Gastroesophageal sphincter (tissue), 4 donors: ENCODE measurements at regions not wholly inside any gene's neighbourhood (a gene's known extent, or its start where the extent isn't known, plus 50 kb on each side); places are given as distances from the start of the nearest gene placed in this dataset.

ENCODE experiments used
- ATAC-seq: fragments of 150-250 bp; one replicate; pipeline ENCODE4 v1.9.1; 2016; ENCODE audit warnings: mild to moderate bottlenecking, moderate library complexity
- H3K27ac ChIP-seq, 4 donors: fragments of 200-600 bp; sonication (generic) in 3 of 4; 1 replicate in 3 of 4; 2 replicates in 1 of 4; pipeline ENCODE4 v1.5.1; 2016 to 2019
- H3K27me3 ChIP-seq: fragments of 200-600 bp; sonication (generic); one replicate; pipeline ENCODE4 v1.5.1; 2019
- H3K36me3 ChIP-seq, 2 donors: fragments of 200-600 bp; sonication (generic); one replicate each; pipeline ENCODE4 v1.5.1; 2019; ENCODE audit warnings: control low read depth in 1 of 2
- H3K4me1 ChIP-seq, 3 donors: fragments of 200-600 bp; sonication (generic); 1 replicate in 2 of 3; 2 replicates in 1 of 3; pipeline ENCODE4 v1.5.1; 2016 to 2019; ENCODE audit warnings: control low read depth in 2 of 3
- H3K4me3 ChIP-seq, 2 donors: fragments of 200-600 bp; sonication (generic); one replicate each; pipeline ENCODE4 v1.5.1; 2019; ENCODE audit warnings: mild to moderate bottlenecking in 1 of 2, moderate library complexity in 1 of 2
- H3K9me3 ChIP-seq, 3 donors: fragments of 200-600 bp; sonication (generic); one replicate each; pipeline ENCODE4 v1.5.1; 2017 to 2019; ENCODE audit warnings: control low read depth in 2 of 3
- EP300 ChIP-seq: sonication (generic); formaldehyde crosslinking; IDR thresholded peaks from one replicate; pipeline ENCODE4 v1.6.1; 2017; ENCODE audit warnings: antibody characterized with exemption, mild to moderate bottlenecking
- POLR2A ChIP-seq, 2 donors: fragments of 450-650 bp; IDR thresholded peaks; one replicate each; pipeline ENCODE4 v1.6.1; 2017; ENCODE audit warnings: antibody characterized with exemption in 2 of 2, mild to moderate bottlenecking in 2 of 2, moderate library complexity in 1 of 2
- POLR2AphosphoS5 ChIP-seq: sonication (generic); formaldehyde crosslinking; IDR thresholded peaks from one replicate; pipeline ENCODE4 v1.6.1; 2017; ENCODE audit warnings: antibody characterized with exemption
- WGBS, 2 donors: methylation state at CpG; one replicate each; pipeline ENCODE4 v1.1.5; 2018; ENCODE audit warnings: low coverage in 1 of 2; 5-methylcytosine and 5-hydroxymethylcytosine counted together
- TF ChIP-seq, protein P1 (sequence below), 4 experiments: fragments of 200-600 bp in 2 of 4; fragments of 450-650 bp in 2 of 4; sonication (generic) in 1 of 4; IDR thresholded peaks; one replicate each; pipeline ENCODE4 v1.5.1; 2017 to 2019; ENCODE audit warnings: antibody characterized with exemption in 4 of 4, mild to moderate bottlenecking in 2 of 4, moderate library complexity in 2 of 4

DNA sequence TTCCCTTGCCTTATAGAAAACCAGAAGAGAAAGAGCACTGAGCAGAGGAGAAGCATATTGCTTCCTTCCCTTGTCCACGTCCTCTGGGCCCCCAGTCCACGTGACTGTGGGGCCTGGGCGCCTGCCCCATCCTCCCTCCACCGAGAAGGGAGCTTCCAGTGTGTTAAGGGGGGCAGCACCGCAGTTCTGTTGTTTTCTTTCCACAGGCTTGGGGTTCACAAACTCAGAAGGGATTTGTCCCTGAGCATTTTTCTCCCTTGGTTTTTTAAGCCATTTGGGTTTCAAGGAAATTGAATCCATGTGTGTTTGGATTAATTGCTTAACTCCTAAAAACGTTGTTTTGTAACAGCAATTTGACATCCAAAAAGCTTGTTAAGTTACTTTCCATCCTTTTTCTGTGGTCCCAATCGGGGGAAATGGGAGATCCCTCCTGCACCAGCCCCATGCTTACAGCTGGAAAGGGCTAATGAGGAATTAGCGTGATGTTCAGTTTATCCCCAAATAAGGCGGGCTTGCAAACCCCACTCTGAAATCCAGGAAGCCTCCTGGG lies 347.5 kb upstream of the TNRC6C start:
- peak overlapping the region in 3 of 4 donors; percentile 22 to 44 (median 33) for H3K27ac ChIP-seq
- ATAC-seq, result no peak

DNA sequence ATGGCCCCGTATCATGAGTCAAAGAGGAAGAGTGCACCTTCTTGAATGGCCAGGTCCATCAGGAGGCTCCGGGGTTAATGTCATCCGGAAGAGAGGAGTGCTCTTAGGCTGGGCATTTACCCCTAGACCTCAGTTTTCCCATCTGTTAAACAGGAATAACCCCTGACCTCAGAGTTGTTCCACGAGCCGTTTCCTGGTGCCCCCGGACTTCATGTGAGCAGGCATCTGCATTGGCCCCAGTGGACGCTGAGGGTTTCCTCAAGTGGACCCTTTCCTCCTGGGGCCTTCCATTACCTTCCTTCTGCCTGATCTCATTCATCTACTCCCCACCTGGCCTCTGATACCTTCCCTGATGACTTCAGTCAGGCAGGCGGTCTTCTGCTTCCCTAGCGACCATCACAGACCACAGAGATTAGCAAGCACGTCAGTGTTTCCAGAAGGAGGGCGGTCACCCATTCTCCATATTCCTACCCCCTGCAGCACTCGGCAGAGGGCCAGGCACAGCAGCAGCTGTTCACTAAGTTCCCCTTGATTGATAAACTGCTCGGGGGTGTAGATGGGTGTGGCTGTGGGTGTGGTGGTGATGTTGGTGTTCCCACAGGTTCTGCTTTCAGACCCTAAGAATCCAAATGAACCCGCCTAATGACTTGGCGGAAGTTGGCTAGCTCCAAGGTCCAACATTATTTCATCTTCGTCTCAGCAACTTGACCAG lies 346.6 kb upstream of the TNRC6C start:
- TF ChIP-seq EP300 (no peak), POLR2AphosphoS5 (no peak), POLR2A (IDR thresholded peaks at IDR 0.05) (no peak)
- TF ChIP-seq, protein P1, sequence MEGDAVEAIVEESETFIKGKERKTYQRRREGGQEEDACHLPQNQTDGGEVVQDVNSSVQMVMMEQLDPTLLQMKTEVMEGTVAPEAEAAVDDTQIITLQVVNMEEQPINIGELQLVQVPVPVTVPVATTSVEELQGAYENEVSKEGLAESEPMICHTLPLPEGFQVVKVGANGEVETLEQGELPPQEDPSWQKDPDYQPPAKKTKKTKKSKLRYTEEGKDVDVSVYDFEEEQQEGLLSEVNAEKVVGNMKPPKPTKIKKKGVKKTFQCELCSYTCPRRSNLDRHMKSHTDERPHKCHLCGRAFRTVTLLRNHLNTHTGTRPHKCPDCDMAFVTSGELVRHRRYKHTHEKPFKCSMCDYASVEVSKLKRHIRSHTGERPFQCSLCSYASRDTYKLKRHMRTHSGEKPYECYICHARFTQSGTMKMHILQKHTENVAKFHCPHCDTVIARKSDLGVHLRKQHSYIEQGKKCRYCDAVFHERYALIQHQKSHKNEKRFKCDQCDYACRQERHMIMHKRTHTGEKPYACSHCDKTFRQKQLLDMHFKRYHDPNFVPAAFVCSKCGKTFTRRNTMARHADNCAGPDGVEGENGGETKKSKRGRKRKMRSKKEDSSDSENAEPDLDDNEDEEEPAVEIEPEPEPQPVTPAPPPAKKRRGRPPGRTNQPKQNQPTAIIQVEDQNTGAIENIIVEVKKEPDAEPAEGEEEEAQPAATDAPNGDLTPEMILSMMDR (IDR thresholded peaks at IDR 0.05), result no peak
- no peaks in the 10 kb centered on the region for H3K9me3 ChIP-seq
- 85 to 96% methylated on average over 6 to 8 of the region's 16 CpGs for WGBS, 2 donors
- no peaks in the 10 kb centered on the region for H3K27me3 ChIP-seq
- peaks cover 0 to 45% (median 11%) of the 10 kb centered on the region in 3 donors for H3K4me1 ChIP-seq
- H3K27ac ChIP-seq, result peak overlapping the region in 1 of 4 donors; percentile 33
- no peak overlapping the region for H3K4me3 ChIP-seq
- H3K36me3 ChIP-seq, result no peaks in the 10 kb centered on the region
- ATAC-seq, result no peak

More for the DNA sequence above, 347.5 kb upstream of the TNRC6C start:
- Histone ChIP-seq H3K27me3 (no peaks in the 10 kb centered on the region), H3K9me3 (no peaks in the 10 kb centered on the region), H3K36me3 (no peaks in the 10 kb centered on the region), H3K4me3 (no peak overlapping the region), H3K4me1 (peaks cover 0 to 39% (median 8%) of the 10 kb centered on the region in 3 donors)
- TF ChIP-seq POLR2AphosphoS5, result no peak
- TF ChIP-seq, protein P1 (IDR thresholded peaks at IDR 0.05), result no peak
- no peak for TF ChIP-seq POLR2A (IDR thresholded peaks at IDR 0.05)
- no peak for TF ChIP-seq EP300
- 54 to 56% methylated on average over 6 to 8 of the region's 9 CpGs for WGBS, 2 donors

DNA sequence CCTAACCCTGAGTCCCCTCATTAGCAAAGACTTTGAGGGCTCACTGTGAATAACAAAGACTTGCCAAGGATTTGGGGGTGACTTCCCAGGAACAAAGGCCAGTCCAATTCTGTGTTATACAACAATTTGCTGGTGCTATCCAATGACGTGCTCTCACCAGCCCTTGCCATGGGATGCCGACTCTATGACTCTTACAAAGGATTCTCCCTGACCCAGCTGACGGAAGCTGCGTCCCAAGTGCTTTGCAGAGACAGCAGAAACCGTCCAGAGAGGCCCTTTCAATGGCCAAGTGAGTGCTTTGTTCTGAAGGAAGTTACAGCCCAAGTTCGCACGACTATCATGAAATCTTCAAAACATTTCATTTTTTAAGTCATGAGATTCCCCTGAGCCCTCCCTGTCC lies 345.3 kb upstream of the TNRC6C start:
- WGBS, 2 donors, result 71 to 82% methylated on average over 5 to 6 of the region's 7 CpGs
- TF ChIP-seq EP300 (no peak), POLR2A (IDR thresholded peaks at IDR 0.05) (no peak), POLR2AphosphoS5 (no peak)
- TF ChIP-seq, protein P1 (IDR thresholded peaks at IDR 0.05), result no peak
- H3K4me1 ChIP-seq, result peaks cover 0 to 45% (median 11%) of the 10 kb centered on the region in 3 donors
- peak; percentile 57 for ATAC-seq
- no peaks in the 10 kb centered on the region for H3K9me3 ChIP-seq
- no peaks in the 10 kb centered on the region for H3K27me3 ChIP-seq
- H3K27ac ChIP-seq, result no peak overlapping the region
- no peak overlapping the region for H3K4me3 ChIP-seq
- no peaks in the 10 kb centered on the region for H3K36me3 ChIP-seq

DNA sequence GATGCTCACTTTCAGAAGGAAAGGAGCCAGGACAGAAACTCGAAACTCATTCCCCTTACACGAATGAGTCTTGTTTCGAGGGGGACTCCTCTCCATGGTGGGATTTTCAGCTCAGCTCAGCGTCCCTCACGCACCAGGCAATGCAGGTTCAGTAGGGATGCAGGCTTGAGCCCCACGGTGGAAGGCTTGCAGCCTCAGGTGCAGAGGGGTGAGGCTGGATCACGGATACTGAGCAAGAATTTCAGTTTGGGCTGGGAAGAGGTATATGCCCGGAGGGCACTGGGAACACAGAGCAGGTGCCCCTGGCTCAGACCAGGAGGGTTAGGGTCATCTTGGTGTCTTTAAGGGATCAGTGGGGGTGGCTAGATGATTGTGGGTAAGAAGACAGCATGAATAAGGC lies 344.9 kb upstream of the TNRC6C start:
- no peak for ATAC-seq

More for the DNA sequence above, 344.9 kb upstream of the TNRC6C start:
- Histone ChIP-seq H3K9me3 (no peaks in the 10 kb centered on the region), H3K36me3 (no peaks in the 10 kb centered on the region), H3K27ac (no peak overlapping the region), H3K4me1 (peaks cover 0 to 45% (median 11%) of the 10 kb centered on the region in 3 donors), H3K27me3 (no peaks in the 10 kb centered on the region), H3K4me3 (no peak overlapping the region)
- TF ChIP-seq POLR2A (IDR thresholded peaks at IDR 0.05), result no peak
- TF ChIP-seq, protein P1 (IDR thresholded peaks at IDR 0.05), result no peak
- no peak for TF ChIP-seq POLR2AphosphoS5
- no peak for TF ChIP-seq EP300
- 80 to 82% methylated on average over 3 of the region's 8 CpGs for WGBS, 2 donors
